ENCODE measurements at regions not wholly inside any gene's neighbourhood (a gene's known extent, or its start where the extent isn't known, plus 50 kb on each side); places are given as distances from the start of the nearest gene placed in this dataset.

DNA sequence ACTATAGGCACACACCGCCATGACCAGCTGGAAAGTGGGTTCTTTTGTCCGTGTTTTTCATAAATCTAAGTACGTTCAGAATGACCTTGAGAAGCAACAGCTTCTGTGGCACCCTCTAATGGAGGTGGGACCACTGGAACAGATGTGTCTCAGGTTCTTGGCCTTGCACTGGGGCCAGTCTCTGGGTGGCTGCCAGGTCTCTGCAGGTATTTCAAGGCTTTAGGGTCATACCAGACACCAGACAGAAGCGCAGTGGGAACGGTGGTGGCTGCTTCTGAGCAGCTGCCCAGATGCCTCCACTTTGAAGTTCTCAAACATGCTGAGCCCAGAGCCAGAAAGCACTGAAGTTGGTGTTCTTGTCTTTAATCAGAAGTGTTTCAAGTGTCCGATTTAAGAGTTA lies 75.0 kb upstream of the RBM19 start:
- Histone ChIP-seq H3K27ac (ENCODE audit: low read length) (no peak overlapping the region), H3K4me2 (ENCODE audit: low read length) (no peak overlapping the region), H2AFZ (ENCODE audit: low read depth, low read length) (no peak overlapping the region), H3K9me3 (ENCODE audit: low read length) (no peaks in the 10 kb centered on the region), H3K36me3 (ENCODE audit: insufficient read depth, low read length) (no peaks in the 10 kb centered on the region), H3K9ac (ENCODE audit: low read length) (no peak overlapping the region), H4K20me1 (ENCODE audit: insufficient read depth) (no peaks in the 10 kb centered on the region), H3K27me3 (ENCODE audit: insufficient read depth, low read depth, low read length) (no peaks in the 10 kb centered on the region), H3K79me2 (replicated peaks; ENCODE audit: insufficient read depth, low read length) (no peaks in the 10 kb centered on the region), H3K9me2 (ENCODE audit: insufficient read depth, low read length) (no peaks in the 10 kb centered on the region), H3K4me3 (ENCODE audit: low read length) (no peak overlapping the region), H3F3A (ENCODE audit: insufficient read depth, low read length, poor library complexity, severe bottlenecking) (no peaks in the 10 kb centered on the region)
- TF ChIP-seq POLR2AphosphoS5 (IDR thresholded peaks at IDR 0.05) (no peak), MXI1 (conservative IDR thresholded peaks at IDR 0.05; ENCODE audit: poor library complexity, severe bottlenecking) (no peak)

DNA sequence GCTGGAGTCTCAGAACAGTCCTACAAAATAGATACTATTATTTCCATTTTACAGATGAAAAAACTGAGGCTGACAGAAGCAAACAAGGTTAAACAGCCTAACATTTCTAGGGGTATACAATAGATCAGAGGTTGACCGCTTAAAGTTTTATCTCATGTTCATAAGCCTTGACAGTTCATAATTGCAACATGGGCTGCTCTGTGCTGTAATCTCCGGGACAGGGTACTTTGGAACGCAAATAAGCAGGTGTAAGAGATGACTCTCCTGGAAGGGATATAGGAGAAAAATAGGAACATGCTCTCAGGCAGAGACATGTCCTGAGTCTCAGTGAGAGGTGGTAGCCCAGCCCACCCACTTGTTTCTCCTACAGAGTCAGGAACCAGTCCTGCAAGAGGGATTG lies 72.8 kb upstream of the RBM19 start:
- no peak overlapping the region for H3K27ac ChIP-seq (ENCODE audit: low read length)
- H3K36me3 ChIP-seq (ENCODE audit: insufficient read depth, low read length) = no peaks in the 10 kb centered on the region
- no peaks in the 10 kb centered on the region for H3K9me2 ChIP-seq (ENCODE audit: insufficient read depth, low read length)
- no peak overlapping the region for H3K4me2 ChIP-seq (ENCODE audit: low read length)
- no peak overlapping the region for H3K4me3 ChIP-seq (ENCODE audit: low read length)
- H3K27me3 ChIP-seq (ENCODE audit: insufficient read depth, low read depth, low read length) = no peaks in the 10 kb centered on the region
- TF ChIP-seq, protein P1, sequence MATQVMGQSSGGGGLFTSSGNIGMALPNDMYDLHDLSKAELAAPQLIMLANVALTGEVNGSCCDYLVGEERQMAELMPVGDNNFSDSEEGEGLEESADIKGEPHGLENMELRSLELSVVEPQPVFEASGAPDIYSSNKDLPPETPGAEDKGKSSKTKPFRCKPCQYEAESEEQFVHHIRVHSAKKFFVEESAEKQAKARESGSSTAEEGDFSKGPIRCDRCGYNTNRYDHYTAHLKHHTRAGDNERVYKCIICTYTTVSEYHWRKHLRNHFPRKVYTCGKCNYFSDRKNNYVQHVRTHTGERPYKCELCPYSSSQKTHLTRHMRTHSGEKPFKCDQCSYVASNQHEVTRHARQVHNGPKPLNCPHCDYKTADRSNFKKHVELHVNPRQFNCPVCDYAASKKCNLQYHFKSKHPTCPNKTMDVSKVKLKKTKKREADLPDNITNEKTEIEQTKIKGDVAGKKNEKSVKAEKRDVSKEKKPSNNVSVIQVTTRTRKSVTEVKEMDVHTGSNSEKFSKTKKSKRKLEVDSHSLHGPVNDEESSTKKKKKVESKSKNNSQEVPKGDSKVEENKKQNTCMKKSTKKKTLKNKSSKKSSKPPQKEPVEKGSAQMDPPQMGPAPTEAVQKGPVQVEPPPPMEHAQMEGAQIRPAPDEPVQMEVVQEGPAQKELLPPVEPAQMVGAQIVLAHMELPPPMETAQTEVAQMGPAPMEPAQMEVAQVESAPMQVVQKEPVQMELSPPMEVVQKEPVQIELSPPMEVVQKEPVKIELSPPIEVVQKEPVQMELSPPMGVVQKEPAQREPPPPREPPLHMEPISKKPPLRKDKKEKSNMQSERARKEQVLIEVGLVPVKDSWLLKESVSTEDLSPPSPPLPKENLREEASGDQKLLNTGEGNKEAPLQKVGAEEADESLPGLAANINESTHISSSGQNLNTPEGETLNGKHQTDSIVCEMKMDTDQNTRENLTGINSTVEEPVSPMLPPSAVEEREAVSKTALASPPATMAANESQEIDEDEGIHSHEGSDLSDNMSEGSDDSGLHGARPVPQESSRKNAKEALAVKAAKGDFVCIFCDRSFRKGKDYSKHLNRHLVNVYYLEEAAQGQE (IDR thresholded peaks at IDR 0.05; ENCODE audit: borderline replicate concordance) = no peak
- no peak for TF ChIP-seq EZH2 (IDR thresholded peaks at IDR 0.05; ENCODE audit: borderline replicate concordance, insufficient read depth, low read length, poor library complexity, severe bottlenecking)
- TF ChIP-seq RAD21 (conservative IDR thresholded peaks at IDR 0.05) = no peak
- TF ChIP-seq, protein P2, sequence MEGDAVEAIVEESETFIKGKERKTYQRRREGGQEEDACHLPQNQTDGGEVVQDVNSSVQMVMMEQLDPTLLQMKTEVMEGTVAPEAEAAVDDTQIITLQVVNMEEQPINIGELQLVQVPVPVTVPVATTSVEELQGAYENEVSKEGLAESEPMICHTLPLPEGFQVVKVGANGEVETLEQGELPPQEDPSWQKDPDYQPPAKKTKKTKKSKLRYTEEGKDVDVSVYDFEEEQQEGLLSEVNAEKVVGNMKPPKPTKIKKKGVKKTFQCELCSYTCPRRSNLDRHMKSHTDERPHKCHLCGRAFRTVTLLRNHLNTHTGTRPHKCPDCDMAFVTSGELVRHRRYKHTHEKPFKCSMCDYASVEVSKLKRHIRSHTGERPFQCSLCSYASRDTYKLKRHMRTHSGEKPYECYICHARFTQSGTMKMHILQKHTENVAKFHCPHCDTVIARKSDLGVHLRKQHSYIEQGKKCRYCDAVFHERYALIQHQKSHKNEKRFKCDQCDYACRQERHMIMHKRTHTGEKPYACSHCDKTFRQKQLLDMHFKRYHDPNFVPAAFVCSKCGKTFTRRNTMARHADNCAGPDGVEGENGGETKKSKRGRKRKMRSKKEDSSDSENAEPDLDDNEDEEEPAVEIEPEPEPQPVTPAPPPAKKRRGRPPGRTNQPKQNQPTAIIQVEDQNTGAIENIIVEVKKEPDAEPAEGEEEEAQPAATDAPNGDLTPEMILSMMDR (IDR thresholded peaks at IDR 0.05; ENCODE audit: poor library complexity, severe bottlenecking) = no peak
- TF ChIP-seq SMC3 (conservative IDR thresholded peaks at IDR 0.05; ENCODE audit: poor library complexity) = no peak
- no peak for TF ChIP-seq POLR2AphosphoS5 (IDR thresholded peaks at IDR 0.05)
- TF ChIP-seq EP300 (conservative IDR thresholded peaks at IDR 0.05; ENCODE audit: poor library complexity, severe bottlenecking) = no peak
- no peak for TF ChIP-seq MXI1 (conservative IDR thresholded peaks at IDR 0.05; ENCODE audit: poor library complexity, severe bottlenecking)
- TF ChIP-seq TAF1 (IDR thresholded peaks at IDR 0.05; ENCODE audit: low read depth) = no peak
- no peaks in the 10 kb centered on the region for H3F3A ChIP-seq (ENCODE audit: insufficient read depth, low read length, poor library complexity, severe bottlenecking)
- H3K9ac ChIP-seq (ENCODE audit: low read length) = no peak overlapping the region
- no peak overlapping the region for H2AFZ ChIP-seq (ENCODE audit: low read depth, low read length)
- H3K9me3 ChIP-seq (ENCODE audit: low read length) = no peaks in the 10 kb centered on the region
- H4K20me1 ChIP-seq (ENCODE audit: insufficient read depth) = no peaks in the 10 kb centered on the region
- H3K79me2 ChIP-seq (replicated peaks; ENCODE audit: insufficient read depth, low read length) = no peaks in the 10 kb centered on the region

DNA sequence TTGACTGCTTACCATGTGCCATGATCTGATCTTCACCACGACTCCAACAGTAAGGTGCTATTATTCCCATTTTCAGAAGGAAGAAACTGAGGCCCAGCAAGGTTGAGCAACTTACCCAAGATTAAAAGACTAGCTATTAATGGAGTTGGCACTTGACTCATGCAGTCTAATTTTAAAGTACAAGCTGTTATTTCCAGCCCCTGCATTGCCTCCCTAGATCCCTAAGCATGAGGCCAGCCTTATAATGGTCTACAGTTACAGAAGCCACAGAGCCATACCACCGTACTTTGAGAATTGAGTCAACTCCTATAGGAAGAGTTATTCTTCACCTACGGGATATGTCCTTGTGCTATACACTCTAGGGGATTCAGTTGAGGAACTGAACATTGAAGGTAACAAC lies 66.7 kb upstream of the RBM19 start:
- Histone ChIP-seq H3F3A (ENCODE audit: insufficient read depth, low read length, poor library complexity, severe bottlenecking) (no peaks in the 10 kb centered on the region), H4K20me1 (ENCODE audit: insufficient read depth) (no peaks in the 10 kb centered on the region), H3K9ac (ENCODE audit: low read length) (no peak overlapping the region), H3K9me2 (ENCODE audit: insufficient read depth, low read length) (no peaks in the 10 kb centered on the region), H3K36me3 (ENCODE audit: insufficient read depth, low read length) (no peaks in the 10 kb centered on the region), H2AFZ (ENCODE audit: low read depth, low read length) (no peak overlapping the region), H3K79me2 (replicated peaks; ENCODE audit: insufficient read depth, low read length) (no peaks in the 10 kb centered on the region), H3K27ac (ENCODE audit: low read length) (no peak overlapping the region), H3K27me3 (ENCODE audit: insufficient read depth, low read depth, low read length) (no peaks in the 10 kb centered on the region), H3K9me3 (ENCODE audit: low read length) (no peaks in the 10 kb centered on the region), H3K4me2 (ENCODE audit: low read length) (no peak overlapping the region), H3K4me3 (ENCODE audit: low read length) (no peak overlapping the region)
- no peak for TF ChIP-seq TAF1 (IDR thresholded peaks at IDR 0.05; ENCODE audit: low read depth)
- TF ChIP-seq EZH2 (IDR thresholded peaks at IDR 0.05; ENCODE audit: borderline replicate concordance, insufficient read depth, low read length, poor library complexity, severe bottlenecking) = no peak
- TF ChIP-seq RAD21 (conservative IDR thresholded peaks at IDR 0.05) = no peak
- no peak for TF ChIP-seq POLR2AphosphoS5 (IDR thresholded peaks at IDR 0.05)
- TF ChIP-seq SMC3 (conservative IDR thresholded peaks at IDR 0.05; ENCODE audit: poor library complexity) = no peak
- TF ChIP-seq, protein P2 (IDR thresholded peaks at IDR 0.05; ENCODE audit: poor library complexity, severe bottlenecking) = no peak
- TF ChIP-seq EP300 (conservative IDR thresholded peaks at IDR 0.05; ENCODE audit: poor library complexity, severe bottlenecking) = no peak
- TF ChIP-seq, protein P1 (IDR thresholded peaks at IDR 0.05; ENCODE audit: borderline replicate concordance) = no peak
- no peak for TF ChIP-seq MXI1 (conservative IDR thresholded peaks at IDR 0.05; ENCODE audit: poor library complexity, severe bottlenecking)

Data from neural cell (in vitro differentiated cells).